H1 (cell line): ENCODE measurements at regions not wholly inside any gene's neighbourhood (a gene's known extent, or its start where the extent isn't known, plus 50 kb on each side); places are given as distances from the start of the nearest gene placed in this dataset.

Source experiments
- CTCF ChIA-PET: fragments of 300-600 bp; sonication (Branson Sonifier 250); formaldehyde crosslinking; loops from one replicate; lab custom pipeline; 2021; ENCODE audit not compliant: partially characterized antibody; lab: Charles Lee
- POLR2A ChIA-PET: fragments of 300-600 bp; sonication (Branson Sonifier 250); formaldehyde crosslinking; loops from one replicate; lab custom pipeline; 2021; ENCODE audit warnings: inconsistent platforms; ENCODE audit not compliant: partially characterized antibody; lab: Charles Lee
- DNase-seq, 2 experiments: peaks; one replicate each; pipeline versions ENCODE4 v3.0.0 to v3.0.0-alpha.2; 2010 to 2022; ENCODE audit warnings: low spot score in 2 of 2, low read depth in 1 of 2, mixed read lengths in 1 of 2
- FAIRE-seq: peaks from 2 replicates; lab custom pipeline; 2011; peaks lifted over from hg19 to GRCh38; lab: Jason Lieb, UNC
- H2AFZ ChIP-seq: 2 replicates; pipeline ENCODE4 v1.8.1; 2012; ENCODE audit warnings: low read length, inconsistent platforms
- H2AK5ac ChIP-seq: 2 replicates; pipeline ENCODE4 v1.6.1; 2013; ENCODE audit warnings: low read depth, low read length
- H2BK120ac ChIP-seq: replicated peaks from 2 replicates; pipeline ENCODE3; 2013; ENCODE audit warnings: low read depth, low read length, inconsistent platforms
- H2BK12ac ChIP-seq: 2 replicates; pipeline ENCODE4 v1.6.1; 2013; ENCODE audit warnings: low read depth, low read length
- H2BK15ac ChIP-seq: 2 replicates; pipeline ENCODE4 v1.6.1; 2013; ENCODE audit warnings: low read length
- H2BK20ac ChIP-seq: 2 replicates; pipeline ENCODE4 v1.6.1; 2013; ENCODE audit warnings: low read length
- H2BK5ac ChIP-seq: 2 replicates; pipeline ENCODE4 v1.6.1; 2013; ENCODE audit warnings: low read depth, low read length
- H3K14ac ChIP-seq: 2 replicates; pipeline ENCODE4 v1.6.1; 2013; ENCODE audit warnings: inconsistent platforms; ENCODE audit not compliant: insufficient read length
- H3K18ac ChIP-seq: 2 replicates; pipeline ENCODE4 v1.6.1; 2013; ENCODE audit warnings: low read length; ENCODE audit errors: extremely low read depth
- H3K23ac ChIP-seq: 2 replicates; pipeline ENCODE4 v1.6.1; 2013; ENCODE audit warnings: inconsistent platforms; ENCODE audit not compliant: insufficient read length
- H3K23me2 ChIP-seq: 2 replicates; pipeline ENCODE4 v1.6.1; 2013; ENCODE audit warnings: low read depth, low read length
- H3K27ac ChIP-seq: 2 replicates; pipeline ENCODE4 v1.6.1; 2011; ENCODE audit warnings: low read depth, low read length, inconsistent platforms
- H3K27me3 ChIP-seq, 4 experiments: replicated peaks in 1 of 4; 1 replicate in 1 of 4; 2 replicates in 3 of 4; pipeline versions ENCODE4 v1.6.1 to v1.8.1; 2011 to 2013; ENCODE audit warnings: low read length in 3 of 4, mild to moderate bottlenecking in 3 of 4, inconsistent platforms in 2 of 4, mixed read lengths in 2 of 4, moderate library complexity in 1 of 4; ENCODE audit not compliant: control insufficient read depth in 3 of 4, insufficient read depth in 3 of 4; ENCODE audit errors: extremely low read depth in 1 of 4
- H3K36me3 ChIP-seq, 4 experiments: 2 replicates each; pipeline versions ENCODE4 v1.6.1 to v1.8.1; 2011 to 2013; ENCODE audit warnings: mild to moderate bottlenecking in 4 of 4, low read length in 3 of 4, moderate library complexity in 2 of 4, control low read depth in 1 of 4, inconsistent platforms in 1 of 4; ENCODE audit not compliant: insufficient read depth in 4 of 4, control insufficient read depth in 2 of 4
- H3K4ac ChIP-seq: replicated peaks from 2 replicates; pipeline ENCODE3; 2013; ENCODE audit warnings: low read length, low read depth, mixed read lengths, inconsistent platforms; ENCODE audit not compliant: insufficient read length
- H3K4me1 ChIP-seq, 4 experiments: replicated peaks in 1 of 4; 1 replicate in 1 of 4; 2 replicates in 3 of 4; pipeline versions ENCODE4 v1.6.1 to v1.8.1; 2011 to 2013; ENCODE audit warnings: low read length in 3 of 4, inconsistent platforms in 2 of 4, mixed read lengths in 1 of 4; ENCODE audit not compliant: insufficient read depth in 4 of 4, control insufficient read depth in 3 of 4
- H3K4me2 ChIP-seq, 2 experiments: 2 replicates each; pipeline versions ENCODE4 v1.6.1 to v1.8.1; 2011 to 2013; ENCODE audit warnings: low read depth in 2 of 2, low read length in 2 of 2, control low read depth in 1 of 2, inconsistent platforms in 1 of 2, mild to moderate bottlenecking in 1 of 2; ENCODE audit not compliant: insufficient read depth in 1 of 2
- H3K4me3 ChIP-seq, 4 experiments: fragments of 200-600, 300-600 bp in 1 of 4; sonication (generic), shearing (Covaris generic), sonication (Bioruptor Twin) in 1 of 4; 2 replicates each; pipeline versions ENCODE4 v1.5.1 to v1.8.1; 2011 to 2016; ENCODE audit warnings: low read length in 4 of 4, low read depth in 3 of 4, control low read depth in 2 of 4, inconsistent platforms in 2 of 4, mild to moderate bottlenecking in 2 of 4, mixed read lengths in 1 of 4, moderate library complexity in 1 of 4; ENCODE audit not compliant: insufficient read depth in 2 of 4; ENCODE audit errors: extremely low read depth in 1 of 4
- H3K56ac ChIP-seq: replicated peaks from 2 replicates; pipeline ENCODE3; 2013; ENCODE audit warnings: low read depth, mild to moderate bottlenecking, mixed read lengths, low read length, inconsistent platforms; ENCODE audit not compliant: insufficient read length
- H3K79me1 ChIP-seq: 2 replicates; pipeline ENCODE4 v1.6.1; 2013; ENCODE audit warnings: low read depth, low read length, control low read depth
- H3K79me2 ChIP-seq, 2 experiments: 2 replicates each; pipeline versions ENCODE4 v1.6.1 to v1.8.1; 2012 to 2013; ENCODE audit warnings: low read length in 2 of 2, mild to moderate bottlenecking in 2 of 2, inconsistent platforms in 1 of 2; ENCODE audit not compliant: insufficient read depth in 2 of 2, control insufficient read depth in 1 of 2
- H3K9ac ChIP-seq, 4 experiments: replicated peaks in 1 of 4; 1 replicate in 1 of 4; 2 replicates in 3 of 4; pipeline versions ENCODE4 v1.6.1 to v1.8.1; 2011 to 2013; ENCODE audit warnings: low read depth in 3 of 4, low read length in 3 of 4, control low read depth in 2 of 4, mild to moderate bottlenecking in 2 of 4, moderate library complexity in 2 of 4, inconsistent platforms in 1 of 4; ENCODE audit errors: extremely low read depth in 1 of 4
- H3K9me3 ChIP-seq, 2 experiments: 2 replicates each; pipeline versions ENCODE4 v1.6.1 to v1.8.1; 2012 to 2013; ENCODE audit warnings: mild to moderate bottlenecking in 2 of 2, moderate library complexity in 2 of 2, control low read depth in 1 of 2, inconsistent platforms in 1 of 2, low read depth in 1 of 2, low read length in 1 of 2, mixed read lengths in 1 of 2; ENCODE audit not compliant: insufficient read depth in 2 of 2
- H4K20me1 ChIP-seq, 2 experiments: replicated peaks in 1 of 2; 2 replicates each; pipeline versions ENCODE3 to v1.8.1; 2011 to 2013; ENCODE audit warnings: inconsistent platforms in 2 of 2, low read length in 2 of 2, mild to moderate bottlenecking in 1 of 2; ENCODE audit not compliant: insufficient read depth in 2 of 2, control insufficient read depth in 1 of 2
- H4K5ac ChIP-seq: 2 replicates; pipeline ENCODE4 v1.6.1; 2013; ENCODE audit warnings: low read length, low read depth, mixed read lengths, inconsistent platforms; ENCODE audit not compliant: insufficient read length
- H4K8ac ChIP-seq: 2 replicates; pipeline ENCODE4 v1.8.0; 2013; ENCODE audit warnings: mild to moderate bottlenecking, moderate library complexity, low read length, inconsistent platforms; ENCODE audit not compliant: insufficient read depth; ENCODE audit errors: extremely low read depth
- H4K91ac ChIP-seq: replicated peaks from 2 replicates; pipeline ENCODE3; 2013; ENCODE audit warnings: low read length, mixed read lengths, inconsistent platforms; ENCODE audit not compliant: insufficient read length
- ATF3 ChIP-seq: IDR thresholded peaks from 2 replicates; pipeline ENCODE4 v1.6.1; 2011; ENCODE audit warnings: low read depth, mild to moderate bottlenecking, low read length; ENCODE audit not compliant: insufficient read depth
- BACH1 ChIP-seq: IDR thresholded peaks from 2 replicates; pipeline ENCODE4 v1.6.1; 2012; ENCODE audit warnings: low read length, improper control_type of control experiment
- CBX8 ChIP-seq: fragments of 300-800, 300-1000 bp; sonication (generic); IDR thresholded peaks from 2 replicates; pipeline ENCODE4 v1.7.1; 2016; ENCODE audit warnings: low read depth, low read length, borderline replicate concordance
- CEBPB ChIP-seq: IDR thresholded peaks from 2 replicates; pipeline ENCODE4 v1.6.1; 2012; ENCODE audit warnings: low read depth, low read length
- CHD1 ChIP-seq: IDR thresholded peaks from 2 replicates; pipeline ENCODE4 v1.6.1; 2012; ENCODE audit warnings: low read depth, low read length, improper control_type of control experiment
- EGR1 ChIP-seq: IDR thresholded peaks from 2 replicates; pipeline ENCODE4 v1.6.1; 2011; ENCODE audit warnings: low read depth, low read length, borderline replicate concordance
- EP300 ChIP-seq, 2 experiments: IDR thresholded peaks; 1 replicate in 1 of 2; 2 replicates in 1 of 2; pipeline ENCODE4 v1.6.1; 2011 to 2012; ENCODE audit warnings: low read depth in 2 of 2, low read length in 2 of 2, mild to moderate bottlenecking in 2 of 2, borderline replicate concordance in 1 of 2, inconsistent platforms in 1 of 2, moderate library complexity in 1 of 2
- RAD21 ChIP-seq, 2 experiments: IDR thresholded peaks in 1 of 2; conservative IDR thresholded peaks in 1 of 2; 2 replicates each; pipeline ENCODE4 v1.6.1; 2011; ENCODE audit warnings: low read depth in 2 of 2, low read length in 2 of 2, improper control_type of control experiment in 1 of 2, inconsistent platforms in 1 of 2, mild to moderate bottlenecking in 1 of 2, moderate library complexity in 1 of 2
- RXRA ChIP-seq: IDR thresholded peaks from 2 replicates; pipeline ENCODE4 v1.6.1; 2011; ENCODE audit warnings: low read depth, mild to moderate bottlenecking, low read length, moderate library complexity; ENCODE audit not compliant: insufficient read depth
- SP1 ChIP-seq: IDR thresholded peaks from 2 replicates; pipeline ENCODE4 v1.6.1; 2011; ENCODE audit warnings: low read depth, low read length
- SP4 ChIP-seq: IDR thresholded peaks from 2 replicates; pipeline ENCODE4 v1.6.1; 2012; ENCODE audit warnings: low read length, inconsistent platforms
- SRF ChIP-seq: IDR thresholded peaks from 2 replicates; pipeline ENCODE4 v1.6.1; 2011; ENCODE audit warnings: mild to moderate bottlenecking, low read depth, low read length, moderate library complexity
- TAF7 ChIP-seq: optimal IDR thresholded peaks from 2 replicates; pipeline ENCODE3; 2011; ENCODE audit warnings: low read depth, mild to moderate bottlenecking, inconsistent platforms, low read length, moderate library complexity, borderline replicate concordance
- WGBS, 2 experiments: shearing (Covaris generic) in 1 of 2; methylation state at CpG; one replicate each; pipeline versions ENCODE4 v1.1.6 to v1.1.7; 2013 to 2015; ENCODE audit warnings: low lambda C conversion rate in 2 of 2, mixed read lengths in 2 of 2, inconsistent platforms in 1 of 2, low coverage in 1 of 2, missing lambda C conversion rate in 1 of 2; ENCODE audit not compliant: insufficient replicate concordance in 2 of 2, insufficient coverage in 1 of 2, insufficient read length in 1 of 2; ENCODE audit errors: extremely low coverage in 1 of 2, missing lambda C conversion rate in 1 of 2; 5-methylcytosine and 5-hydroxymethylcytosine counted together

GRCh38 chr4:149973181-149973580, 105.1 kb upstream of the DCLK2 start:
- Histone ChIP-seq H3K9me3 (no peaks in the 10 kb centered on the region), H2AK5ac (no peak overlapping the region), H3K79me1 (no peaks in the 10 kb centered on the region), H3K27me3 (no peaks in the 10 kb centered on the region), H4K8ac (no peak overlapping the region), H3K18ac (no peak overlapping the region), H3K79me2 (no peaks in the 10 kb centered on the region), H4K91ac (no peak overlapping the region), H3K4me3 (no peak overlapping the region), H2BK5ac (no peak overlapping the region), H2BK120ac (no peak overlapping the region), H3K9ac (no peak overlapping the region), H2BK12ac (no peak overlapping the region), H2BK20ac (no peak overlapping the region), H4K5ac (no peak overlapping the region), H3K4me2 (no peak overlapping the region), H2BK15ac (no peak overlapping the region), H3K36me3 (no peaks in the 10 kb centered on the region), H3K27ac (no peak overlapping the region), H4K20me1 (no peaks in the 10 kb centered on the region), H3K56ac (no peak overlapping the region), H3K23ac (no peak overlapping the region), H2AFZ (no peak overlapping the region), H3K14ac (no peak overlapping the region), H3K23me2 (no peaks in the 10 kb centered on the region), H3K4me1 (no peaks in the 10 kb centered on the region), H3K4ac (no peak overlapping the region)
- WGBS, 2 experiments: 76% methylated on average over 2 of the region's 2 CpGs; no CpG with 5 or more reads in 1 of the 2 experiments
- DNase-seq: no peak
- ChIA-PET POLR2A (no interaction called here), CTCF (no interaction called here)
- no peak for FAIRE-seq
- TF ChIP-seq ATF3 (no peak), EP300 (IDR thresholded peaks at IDR 0.05; ENCODE audit: borderline replicate concordance in 1 of 2, low read depth in 2 of 2, low read length in 2 of 2) (no peak), CHD1 (no peak), CBX8 (no peak), CEBPB (no peak), SP1 (no peak), SRF (no peak), TAF7 (no peak), RXRA (no peak), SP4 (no peak), BACH1 (no peak), RAD21 (IDR thresholded peaks at IDR 0.05 in 1 of 2, conservative IDR thresholded peaks at IDR 0.05 in 1 of 2; ENCODE audit: low read depth in 2 of 2, low read length in 2 of 2) (no peak), EGR1 (no peak)
